ENCODE measurements at regions not wholly inside any gene's neighbourhood (a gene's known extent, or its start where the extent isn't known, plus 50 kb on each side); places are given as distances from the start of the nearest gene placed in this dataset.

GRCh38 chr11:97107604-97108003, 717.8 kb downstream of the JRKL start:
- TF ChIP-seq POLR2A (IDR thresholded peaks at IDR 0.05) = no peak
- TF ChIP-seq CTCF (IDR thresholded peaks at IDR 0.05 in 4 of 5, conservative IDR thresholded peaks at IDR 0.05 in 1 of 5) = no peak

All from gastrocnemius medialis (tissue), 4 donors.